NCI-H2227 (cell line): ENCODE measurements at regions not wholly inside any gene's neighbourhood (a gene's known extent, or its start where the extent isn't known, plus 50 kb on each side); places are given as distances from the start of the nearest gene placed in this dataset.

Experiments
- DNase-seq: peaks from one replicate; lab custom pipeline; 2025; ENCODE audit not compliant: unreplicated experiment; lab: John Stamatoyannopoulos, UW

DNA sequence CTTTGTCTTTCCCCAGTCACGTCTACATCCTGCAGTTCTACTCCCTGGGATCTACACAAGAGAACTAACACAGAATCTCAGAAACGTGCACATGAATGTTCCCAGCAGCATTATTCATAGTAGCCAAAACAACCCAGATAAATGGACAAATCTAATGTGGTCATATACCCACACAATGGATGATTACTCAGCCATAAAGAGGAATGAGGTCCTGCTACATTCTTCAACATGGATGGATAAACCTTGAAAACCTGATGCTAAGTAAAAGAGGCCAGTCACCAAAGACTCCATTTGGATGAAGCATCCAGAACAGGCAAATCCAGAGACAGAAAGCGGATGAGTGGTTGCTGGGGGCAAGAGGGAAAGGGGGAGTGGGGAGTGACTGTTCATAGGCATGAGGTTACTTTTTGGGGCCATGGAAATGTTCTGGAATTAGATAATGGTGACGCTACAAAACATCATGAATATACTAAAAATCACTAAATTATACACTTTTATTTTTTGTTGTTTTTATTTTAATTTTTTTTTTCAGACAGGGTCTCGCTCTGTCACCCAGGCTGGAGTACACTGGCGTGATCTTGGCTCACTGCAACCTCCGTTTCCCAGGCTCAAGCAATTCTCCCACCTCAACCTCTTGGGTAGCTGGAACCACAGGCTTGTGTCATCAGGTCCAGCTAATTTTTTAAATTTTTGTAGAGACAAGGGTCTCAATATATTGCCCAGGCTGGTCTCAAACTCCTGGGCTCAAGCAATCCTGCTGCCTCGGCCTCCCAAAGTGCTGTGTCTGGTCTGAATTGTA lies 50.8 kb upstream of the DSN1 start:
- DNase-seq = no peak

DNA sequence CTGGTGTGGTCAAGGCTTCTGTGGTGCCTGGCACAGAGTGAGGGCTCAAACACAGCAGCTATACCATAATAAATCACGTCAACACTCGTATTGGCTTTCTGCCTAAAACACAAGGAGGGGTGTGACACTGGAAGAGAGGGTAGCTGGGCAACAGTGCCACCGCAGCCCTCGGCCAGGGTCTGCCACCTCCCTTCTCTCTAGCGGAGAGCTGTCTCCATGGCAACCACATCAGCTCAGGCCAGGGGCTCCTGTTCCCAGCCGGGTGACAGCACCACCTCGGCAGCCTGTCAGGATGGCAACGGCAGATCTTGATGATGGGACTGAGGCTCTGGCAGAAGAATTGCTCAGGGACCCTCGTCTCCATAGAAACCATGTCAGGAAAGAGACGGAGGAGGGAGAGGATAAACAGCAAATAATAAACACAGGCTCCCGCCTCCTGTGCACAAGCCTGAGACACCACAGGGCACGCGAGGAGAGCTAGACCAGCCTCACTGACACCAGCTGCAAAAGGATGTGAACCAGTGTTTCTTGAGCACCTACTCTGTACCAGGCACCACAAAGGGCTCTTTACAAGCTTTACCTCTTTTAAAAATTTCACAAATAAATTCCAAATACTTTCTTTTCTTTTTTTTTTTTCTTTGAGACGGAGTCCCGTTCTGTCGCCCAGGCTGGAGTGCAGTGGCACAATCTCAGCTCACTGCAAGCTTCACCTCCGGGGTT lies 50.4 kb upstream of the TLDC2 start:
- peak; percentile 93 for DNase-seq
